ENCODE measurements at regions not wholly inside any gene's neighbourhood (a gene's known extent, or its start where the extent isn't known, plus 50 kb on each side); places are given as distances from the start of the nearest gene placed in this dataset.

DNA sequence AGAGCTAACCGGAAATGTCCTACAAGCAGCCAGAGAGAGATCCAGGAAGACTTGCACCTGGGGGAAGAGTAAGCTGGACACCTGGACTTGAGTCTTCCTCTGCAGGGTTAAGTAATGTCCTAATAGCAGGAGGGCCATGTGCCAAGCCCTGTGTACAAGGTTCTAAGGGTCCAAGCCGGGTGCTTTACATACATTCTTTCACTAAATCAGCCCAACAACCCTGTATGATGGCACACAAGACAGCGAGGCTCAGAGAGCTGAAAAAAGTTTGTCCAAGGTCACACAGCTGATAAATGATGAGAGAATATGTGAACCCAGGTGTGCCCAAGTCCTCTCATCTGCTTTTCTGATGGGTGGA lies 215.1 kb upstream of the CDYL start:
- TF ChIP-seq, protein P1, sequence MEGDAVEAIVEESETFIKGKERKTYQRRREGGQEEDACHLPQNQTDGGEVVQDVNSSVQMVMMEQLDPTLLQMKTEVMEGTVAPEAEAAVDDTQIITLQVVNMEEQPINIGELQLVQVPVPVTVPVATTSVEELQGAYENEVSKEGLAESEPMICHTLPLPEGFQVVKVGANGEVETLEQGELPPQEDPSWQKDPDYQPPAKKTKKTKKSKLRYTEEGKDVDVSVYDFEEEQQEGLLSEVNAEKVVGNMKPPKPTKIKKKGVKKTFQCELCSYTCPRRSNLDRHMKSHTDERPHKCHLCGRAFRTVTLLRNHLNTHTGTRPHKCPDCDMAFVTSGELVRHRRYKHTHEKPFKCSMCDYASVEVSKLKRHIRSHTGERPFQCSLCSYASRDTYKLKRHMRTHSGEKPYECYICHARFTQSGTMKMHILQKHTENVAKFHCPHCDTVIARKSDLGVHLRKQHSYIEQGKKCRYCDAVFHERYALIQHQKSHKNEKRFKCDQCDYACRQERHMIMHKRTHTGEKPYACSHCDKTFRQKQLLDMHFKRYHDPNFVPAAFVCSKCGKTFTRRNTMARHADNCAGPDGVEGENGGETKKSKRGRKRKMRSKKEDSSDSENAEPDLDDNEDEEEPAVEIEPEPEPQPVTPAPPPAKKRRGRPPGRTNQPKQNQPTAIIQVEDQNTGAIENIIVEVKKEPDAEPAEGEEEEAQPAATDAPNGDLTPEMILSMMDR (conservative IDR thresholded peaks at IDR 0.05): no peak
- TF ChIP-seq ZFX (IDR thresholded peaks at IDR 0.05): no peak
